Choroid plexus epithelial cell (primary cell): ENCODE measurements at regions not wholly inside any gene's neighbourhood (a gene's known extent, or its start where the extent isn't known, plus 50 kb on each side); places are given as distances from the start of the nearest gene placed in this dataset.
A peak's percentile ranks its signal among the peaks of the same experiment; 100 is the strongest.

Experiments
- DNase-seq: peaks from one replicate; pipeline ENCODE4 v3.0.0-alpha.2; 2010; ENCODE audit warnings: low read depth
- H3K4me3 ChIP-seq: 2 replicates; pipeline ENCODE4 v1.5.1; 2011; ENCODE audit warnings: low read depth, mild to moderate bottlenecking, control low read depth, low read length, moderate library complexity
- TF ChIP-seq, protein P1 (sequence below): conservative IDR thresholded peaks from 2 replicates; pipeline ENCODE4 v1.5.1; 2011; ENCODE audit warnings: low read depth, mild to moderate bottlenecking, control low read depth, inconsistent platforms, low read length, moderate library complexity

GRCh38 chr12:59181196-59181777 lies 261.0 kb upstream of the LRIG3 start:
- TF ChIP-seq, protein P1, sequence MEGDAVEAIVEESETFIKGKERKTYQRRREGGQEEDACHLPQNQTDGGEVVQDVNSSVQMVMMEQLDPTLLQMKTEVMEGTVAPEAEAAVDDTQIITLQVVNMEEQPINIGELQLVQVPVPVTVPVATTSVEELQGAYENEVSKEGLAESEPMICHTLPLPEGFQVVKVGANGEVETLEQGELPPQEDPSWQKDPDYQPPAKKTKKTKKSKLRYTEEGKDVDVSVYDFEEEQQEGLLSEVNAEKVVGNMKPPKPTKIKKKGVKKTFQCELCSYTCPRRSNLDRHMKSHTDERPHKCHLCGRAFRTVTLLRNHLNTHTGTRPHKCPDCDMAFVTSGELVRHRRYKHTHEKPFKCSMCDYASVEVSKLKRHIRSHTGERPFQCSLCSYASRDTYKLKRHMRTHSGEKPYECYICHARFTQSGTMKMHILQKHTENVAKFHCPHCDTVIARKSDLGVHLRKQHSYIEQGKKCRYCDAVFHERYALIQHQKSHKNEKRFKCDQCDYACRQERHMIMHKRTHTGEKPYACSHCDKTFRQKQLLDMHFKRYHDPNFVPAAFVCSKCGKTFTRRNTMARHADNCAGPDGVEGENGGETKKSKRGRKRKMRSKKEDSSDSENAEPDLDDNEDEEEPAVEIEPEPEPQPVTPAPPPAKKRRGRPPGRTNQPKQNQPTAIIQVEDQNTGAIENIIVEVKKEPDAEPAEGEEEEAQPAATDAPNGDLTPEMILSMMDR, result no peak
- no peak for DNase-seq
- H3K4me3 ChIP-seq, result no peak overlapping the region

GRCh38 chr12:59179231-59179630 lies 258.9 kb upstream of the LRIG3 start:
- TF ChIP-seq, protein P1, result no peak
- DNase-seq, result peak; percentile 15
- no peak overlapping the region for H3K4me3 ChIP-seq

DNA sequence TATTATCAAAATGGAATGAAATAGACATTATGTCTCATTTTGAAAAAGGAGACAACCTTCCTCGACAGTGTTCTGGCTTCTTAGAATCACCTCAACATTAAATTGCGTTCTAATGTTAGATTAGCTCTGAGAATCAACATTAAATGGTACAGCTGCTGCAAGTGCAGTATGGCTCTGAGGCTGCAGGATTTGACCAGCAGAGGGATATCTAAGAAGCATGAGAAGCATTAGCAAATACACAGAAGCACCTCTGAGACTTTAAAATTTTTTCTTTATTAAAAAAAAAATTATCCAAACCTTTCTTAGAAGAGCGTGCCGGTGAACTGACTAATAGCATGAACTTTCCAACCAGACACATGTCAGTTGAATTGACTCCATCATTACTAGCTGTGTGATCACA lies 253.4 kb upstream of the LRIG3 start:
- peak; percentile 30 for DNase-seq
- H3K4me3 ChIP-seq, result no peak overlapping the region
- TF ChIP-seq, protein P1, result peak; percentile 42

- H3K4me3 ChIP-seq, result no peak overlapping the region
- TF ChIP-seq, protein P1, result no peak
- DNase-seq, result no peak
These were observed 248.3 kb upstream of the LRIG3 start for GRCh38 chr12:59168647-59169046.

- H3K4me3 ChIP-seq, result no peak overlapping the region
- TF ChIP-seq, protein P1, result no peak
- no peak for DNase-seq
These were observed 246.2 kb upstream of the LRIG3 start for GRCh38 chr12:59166457-59166856.

DNA sequence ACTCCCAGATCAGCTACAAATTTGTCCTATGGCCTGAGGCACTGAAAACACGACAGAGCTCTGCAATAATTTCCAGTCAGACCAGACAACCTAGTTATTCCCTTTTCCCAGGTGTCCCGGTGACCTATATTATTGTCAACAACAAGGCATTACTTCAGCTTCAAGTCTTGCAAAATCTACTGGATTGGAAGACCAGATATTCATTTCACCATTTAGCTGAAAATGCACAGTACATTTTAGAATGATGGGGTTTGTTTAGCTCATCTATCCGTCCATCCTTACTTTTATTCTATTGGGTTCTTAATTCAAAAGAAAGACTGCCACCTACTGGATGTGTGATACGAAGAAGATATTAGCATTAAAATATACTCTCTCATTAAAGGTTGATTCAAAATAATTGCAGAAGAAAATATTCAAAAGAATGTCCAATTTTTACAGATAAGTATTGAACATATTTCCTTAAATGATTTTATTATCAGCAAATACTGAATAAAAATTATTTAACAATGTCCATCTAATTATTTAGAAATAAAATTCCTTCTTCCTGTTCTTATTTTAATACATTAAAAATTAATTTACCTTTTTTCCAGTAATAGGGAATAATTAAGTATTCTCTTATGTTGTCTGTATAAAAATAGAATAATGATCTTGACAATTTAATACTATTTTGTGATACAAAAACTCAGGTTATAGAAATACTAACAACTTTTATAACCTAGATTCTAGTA lies 244.9 kb upstream of the LRIG3 start:
- H3K4me3 ChIP-seq, result no peak overlapping the region
- TF ChIP-seq, protein P1, result peak; percentile 47
- peak; percentile 74 for DNase-seq

- no peak for DNase-seq
- TF ChIP-seq, protein P1, result no peak
- no peak overlapping the region for H3K4me3 ChIP-seq
These were observed 243.9 kb upstream of the LRIG3 start for GRCh38 chr12:59164226-59164625.
